HUES48 (cell line): ENCODE measurements at regions not wholly inside any gene's neighbourhood (a gene's known extent, or its start where the extent isn't known, plus 50 kb on each side); places are given as distances from the start of the nearest gene placed in this dataset.

ENCODE experiments used
- H3K27ac ChIP-seq: one replicate; pipeline ENCODE4 v1.7.0; 2013; ENCODE audit warnings: low read depth, low read length, inconsistent platforms
- H3K27me3 ChIP-seq: 2 replicates; pipeline ENCODE4 v1.6.1; 2013; ENCODE audit warnings: mild to moderate bottlenecking, low read length; ENCODE audit not compliant: control insufficient read depth, insufficient read depth
- H3K36me3 ChIP-seq: 2 replicates; pipeline ENCODE4 v1.6.1; 2013; ENCODE audit warnings: low read length; ENCODE audit not compliant: control insufficient read depth, insufficient read depth
- H3K4me1 ChIP-seq: 2 replicates; pipeline ENCODE4 v1.6.1; 2013; ENCODE audit warnings: mild to moderate bottlenecking, low read length; ENCODE audit not compliant: control insufficient read depth, insufficient read depth
- H3K4me3 ChIP-seq: 2 replicates; pipeline ENCODE4 v1.5.1; 2013; ENCODE audit warnings: mild to moderate bottlenecking, low read depth, low read length
- H3K9ac ChIP-seq: 2 replicates; pipeline ENCODE4 v1.6.1; 2013; ENCODE audit warnings: mild to moderate bottlenecking, low read depth, low read length, moderate library complexity
- H3K9me3 ChIP-seq: 2 replicates; pipeline ENCODE4 v1.6.1; 2013; ENCODE audit warnings: low read length; ENCODE audit not compliant: control insufficient read depth, insufficient read depth

DNA sequence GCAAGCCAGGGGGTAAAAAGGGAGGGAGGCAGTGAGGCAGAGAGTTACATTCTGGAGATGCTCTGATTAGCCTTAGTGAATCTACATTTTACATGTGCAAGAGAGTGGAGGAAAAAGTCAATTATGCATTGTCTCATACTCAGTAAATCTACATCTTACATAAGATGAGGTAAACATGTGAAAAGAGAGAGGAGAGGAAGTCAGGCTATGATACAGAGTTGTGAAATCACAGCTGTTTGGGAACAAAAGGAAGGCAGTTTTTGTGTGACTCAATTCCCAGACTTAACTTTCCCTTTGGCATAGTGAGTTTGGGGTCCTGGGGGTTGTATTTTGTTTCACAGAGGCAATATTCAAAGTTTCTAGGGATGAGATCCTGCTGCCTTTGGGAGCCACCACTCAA is 67.8 kb downstream of the GP2 start:
- Histone ChIP-seq H3K4me1 (peaks cover 11% of the 10 kb centered on the region), H3K9ac (no peak overlapping the region), H3K4me3 (no peak overlapping the region), H3K9me3 (peaks cover 4% of the 10 kb centered on the region), H3K36me3 (no peaks in the 10 kb centered on the region), H3K27ac (no peak overlapping the region), H3K27me3 (no peaks in the 10 kb centered on the region)

DNA sequence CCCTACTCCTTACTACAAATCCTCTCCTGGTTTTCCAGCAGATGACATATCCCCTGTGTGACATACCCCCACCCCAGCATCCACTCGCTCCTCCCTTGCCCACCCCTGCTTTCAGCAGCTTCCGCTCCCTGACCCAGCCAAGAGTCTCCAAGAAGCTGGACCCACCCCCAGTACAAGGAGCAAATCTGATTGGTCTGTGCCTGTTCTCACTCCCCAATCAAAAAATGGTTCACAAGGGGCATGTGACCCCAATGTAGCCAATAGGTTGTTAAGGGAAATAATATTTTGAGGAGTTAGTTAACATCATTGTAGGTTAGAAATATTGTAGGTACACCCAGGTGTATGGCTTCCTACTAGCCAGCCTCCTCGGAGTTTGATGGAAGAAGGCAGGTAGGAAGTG is 70.1 kb downstream of the GP2 start:
- peaks cover 4% of the 10 kb centered on the region for H3K9me3 ChIP-seq
- no peaks in the 10 kb centered on the region for H3K27me3 ChIP-seq
- H3K4me3 ChIP-seq, result no peak overlapping the region
- H3K27ac ChIP-seq, result no peak overlapping the region
- H3K9ac ChIP-seq, result no peak overlapping the region
- H3K36me3 ChIP-seq, result no peaks in the 10 kb centered on the region
- peaks cover 7% of the 10 kb centered on the region; the same call in 1 of the 2 replicates for H3K4me1 ChIP-seq

DNA sequence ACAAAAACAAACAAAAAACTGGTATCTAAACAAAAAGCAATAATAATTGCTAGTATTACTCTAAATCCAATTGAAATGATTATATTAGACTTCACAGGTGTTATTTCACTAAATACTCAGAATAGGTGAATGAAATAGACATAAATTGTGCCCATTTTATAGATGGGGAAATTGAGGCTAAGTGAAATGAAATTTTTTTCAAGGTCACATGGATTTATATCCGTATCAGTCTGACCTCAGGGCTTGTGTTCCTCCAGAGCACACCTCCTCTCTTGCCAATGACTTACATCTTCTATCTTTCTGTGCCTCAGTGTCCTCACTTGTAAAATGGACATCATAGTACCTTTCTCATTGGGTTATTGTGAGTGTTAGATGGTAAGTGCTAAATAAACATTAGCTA is 72.3 kb downstream of the GP2 start:
- Histone ChIP-seq H3K27me3 (no peaks in the 10 kb centered on the region), H3K27ac (no peak overlapping the region), H3K36me3 (no peaks in the 10 kb centered on the region), H3K4me3 (no peak overlapping the region), H3K4me1 (peaks cover 3% of the 10 kb centered on the region; the same call in 1 of the 2 replicates), H3K9ac (no peak overlapping the region), H3K9me3 (peaks cover 4% of the 10 kb centered on the region)

DNA sequence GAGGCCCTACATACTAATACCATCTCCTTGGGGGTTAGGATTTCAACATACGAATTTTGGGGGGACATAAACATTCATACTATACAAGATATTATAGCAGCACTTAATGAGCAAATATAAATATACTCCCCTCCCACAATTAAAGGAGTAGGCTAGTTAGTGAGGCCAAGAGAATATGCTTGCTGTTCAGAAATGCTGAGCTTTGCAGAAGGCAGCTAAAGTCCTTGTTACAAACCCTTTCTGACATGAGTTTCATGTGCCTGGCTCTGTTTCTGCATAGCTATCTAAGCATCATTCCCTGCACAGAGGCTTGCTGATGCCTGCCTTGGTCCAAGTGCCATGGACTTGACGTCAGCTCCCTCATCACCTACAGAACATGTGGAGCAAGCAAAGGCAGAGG is 73.5 kb downstream of the GP2 start:
- Histone ChIP-seq H3K9me3 (0 out of 2 replicates have a peak, but pooled peaks cover under 1% of the 10 kb centered on the region), H3K36me3 (no peaks in the 10 kb centered on the region), H3K4me3 (no peak overlapping the region), H3K4me1 (no peaks in the 10 kb centered on the region), H3K9ac (no peak overlapping the region), H3K27me3 (no peaks in the 10 kb centered on the region), H3K27ac (no peak overlapping the region)

DNA sequence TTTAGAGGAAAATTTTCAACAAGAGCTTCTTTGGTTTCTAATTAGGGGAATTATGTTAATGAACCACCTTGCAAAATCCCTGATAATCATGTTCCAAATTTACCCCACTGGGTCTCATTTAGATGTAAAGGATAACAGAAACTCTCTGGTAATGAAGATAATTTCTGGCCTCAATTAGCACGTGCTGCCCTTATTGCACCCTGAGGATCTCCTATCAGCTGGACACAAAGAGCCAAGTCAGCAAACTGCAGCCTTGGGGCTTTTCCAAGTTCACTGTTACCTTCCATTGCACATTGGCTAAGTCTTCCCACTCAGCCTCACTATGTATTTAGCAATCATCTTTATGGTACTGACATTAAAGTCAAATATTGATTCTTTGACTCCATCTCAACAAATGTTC is 78.1 kb downstream of the GP2 start:
- H3K27ac ChIP-seq, result no peak overlapping the region
- no peak overlapping the region for H3K4me3 ChIP-seq
- no peaks in the 10 kb centered on the region for H3K36me3 ChIP-seq
- H3K27me3 ChIP-seq, result no peaks in the 10 kb centered on the region
- no peaks in the 10 kb centered on the region for H3K9me3 ChIP-seq
- H3K9ac ChIP-seq, result no peak overlapping the region
- H3K4me1 ChIP-seq, result peaks cover 3% of the 10 kb centered on the region

DNA sequence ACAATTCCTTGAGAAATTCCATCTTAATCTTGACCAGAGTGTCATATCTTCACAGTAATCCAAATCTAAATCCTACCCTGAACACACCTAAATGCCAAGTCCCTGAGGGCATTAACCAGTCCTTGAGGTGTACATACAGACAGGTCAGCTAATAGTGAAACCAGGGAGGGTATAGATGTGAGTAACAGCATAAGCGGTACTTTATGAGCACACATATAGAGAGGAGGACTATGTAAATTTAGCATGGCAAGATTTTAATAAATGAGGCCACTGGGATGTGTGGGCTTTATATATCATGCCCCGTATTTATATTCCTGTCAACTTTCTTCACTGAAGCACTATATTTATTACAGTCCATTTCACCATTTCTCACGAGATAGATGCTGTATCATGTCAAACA is 80.2 kb downstream of the GP2 start:
- H3K4me1 ChIP-seq, result peaks cover 20% of the 10 kb centered on the region
- H3K4me3 ChIP-seq, result no peak overlapping the region
- no peak overlapping the region for H3K9ac ChIP-seq
- no peaks in the 10 kb centered on the region for H3K36me3 ChIP-seq
- no peak overlapping the region for H3K27ac ChIP-seq
- no peaks in the 10 kb centered on the region for H3K9me3 ChIP-seq
- H3K27me3 ChIP-seq, result no peaks in the 10 kb centered on the region

DNA sequence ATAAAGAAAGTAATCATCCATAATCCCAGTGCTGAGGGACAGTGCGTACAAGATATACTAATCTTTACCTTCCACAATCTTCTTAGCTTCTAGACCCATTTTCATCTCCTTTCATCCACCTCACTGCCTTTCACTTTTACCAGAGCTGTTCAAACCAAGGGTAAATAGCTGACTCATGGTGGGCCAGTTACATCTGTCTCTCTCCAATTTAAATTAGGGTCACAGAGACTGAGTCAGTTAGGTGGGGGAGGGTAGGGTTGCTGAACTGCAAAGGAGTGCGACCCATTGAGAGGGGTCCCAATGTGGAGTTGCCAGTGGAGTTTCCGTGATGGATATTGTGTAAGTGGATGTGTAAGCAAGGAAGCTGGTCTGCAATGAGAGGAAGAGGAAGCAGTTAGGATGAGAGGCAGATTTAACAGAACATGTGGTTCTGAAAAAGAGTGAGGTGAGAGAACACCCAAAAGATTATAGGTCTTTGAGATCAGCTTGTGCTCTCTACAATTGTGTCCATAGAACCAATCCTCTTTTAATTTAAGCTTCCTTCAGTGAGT is 83.5 kb downstream of the GP2 start:
- Histone ChIP-seq H3K27ac (peak overlapping the region; percentile 38), H3K9ac (no peak overlapping the region), H3K36me3 (no peaks in the 10 kb centered on the region), H3K9me3 (no peaks in the 10 kb centered on the region), H3K4me1 (peaks cover 20% of the 10 kb centered on the region), H3K27me3 (no peaks in the 10 kb centered on the region), H3K4me3 (no peak overlapping the region)

DNA sequence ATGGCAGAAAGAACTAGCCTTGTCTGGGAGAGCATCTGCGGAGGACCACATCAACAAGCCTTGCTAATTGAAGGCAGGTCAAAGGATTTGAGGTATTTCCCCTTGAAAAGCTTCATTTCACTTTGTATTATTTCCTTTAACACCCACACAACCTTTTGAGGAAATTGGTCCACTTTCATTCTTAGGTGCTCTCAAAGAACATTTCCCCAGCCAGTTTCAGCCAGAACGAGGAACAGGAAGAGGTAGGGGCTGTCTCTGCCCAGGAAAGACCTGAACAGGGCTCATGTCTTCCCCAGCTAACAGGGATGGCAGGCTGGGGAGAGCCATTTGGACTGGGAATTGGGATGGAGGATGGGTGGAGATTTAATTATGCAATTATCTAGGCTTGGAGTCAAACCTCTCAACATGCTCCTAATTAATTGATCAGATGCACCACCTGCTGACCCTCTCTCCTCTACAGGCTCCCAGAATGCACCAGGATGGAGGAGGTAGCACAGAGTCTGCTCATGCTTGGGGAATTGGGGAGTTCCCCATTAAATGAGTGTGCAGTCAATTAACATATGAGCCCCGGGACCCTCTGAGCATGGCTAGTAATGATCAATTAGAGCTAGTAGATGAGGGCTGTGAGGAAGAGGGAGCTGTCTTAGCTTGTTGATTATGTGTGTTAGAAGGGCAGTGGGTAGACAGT is 84.6 kb downstream of the GP2 start:
- H3K9me3 ChIP-seq, result no peaks in the 10 kb centered on the region
- no peaks in the 10 kb centered on the region for H3K27me3 ChIP-seq
- H3K27ac ChIP-seq, result no peak overlapping the region
- H3K4me3 ChIP-seq, result no peak overlapping the region
- peaks cover 20% of the 10 kb centered on the region for H3K4me1 ChIP-seq
- H3K9ac ChIP-seq, result no peak overlapping the region
- no peaks in the 10 kb centered on the region for H3K36me3 ChIP-seq

DNA sequence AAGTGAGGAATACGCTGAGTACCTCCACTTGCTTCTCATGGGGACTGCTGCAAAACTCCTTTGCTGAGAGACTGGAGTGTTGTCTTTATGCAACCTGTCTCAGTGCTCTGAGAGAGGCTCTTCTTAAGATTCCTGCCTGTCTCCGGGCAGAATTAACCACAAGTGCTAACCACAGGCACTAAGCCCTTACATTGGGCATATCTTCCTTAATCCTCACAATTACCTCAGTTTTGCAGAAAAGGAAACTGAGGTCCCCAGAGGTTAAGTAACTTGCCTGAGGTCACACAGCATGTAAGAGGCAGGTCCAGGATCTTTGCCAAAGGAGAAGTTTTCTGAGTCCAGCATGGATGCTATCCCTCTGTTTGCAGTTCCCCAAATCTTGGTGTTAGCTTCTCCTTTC is 86.0 kb downstream of the GP2 start:
- Histone ChIP-seq H3K27ac (no peak overlapping the region), H3K9me3 (no peaks in the 10 kb centered on the region), H3K36me3 (no peaks in the 10 kb centered on the region), H3K27me3 (no peaks in the 10 kb centered on the region), H3K9ac (no peak overlapping the region), H3K4me1 (peaks cover 23% of the 10 kb centered on the region), H3K4me3 (no peak overlapping the region)

DNA sequence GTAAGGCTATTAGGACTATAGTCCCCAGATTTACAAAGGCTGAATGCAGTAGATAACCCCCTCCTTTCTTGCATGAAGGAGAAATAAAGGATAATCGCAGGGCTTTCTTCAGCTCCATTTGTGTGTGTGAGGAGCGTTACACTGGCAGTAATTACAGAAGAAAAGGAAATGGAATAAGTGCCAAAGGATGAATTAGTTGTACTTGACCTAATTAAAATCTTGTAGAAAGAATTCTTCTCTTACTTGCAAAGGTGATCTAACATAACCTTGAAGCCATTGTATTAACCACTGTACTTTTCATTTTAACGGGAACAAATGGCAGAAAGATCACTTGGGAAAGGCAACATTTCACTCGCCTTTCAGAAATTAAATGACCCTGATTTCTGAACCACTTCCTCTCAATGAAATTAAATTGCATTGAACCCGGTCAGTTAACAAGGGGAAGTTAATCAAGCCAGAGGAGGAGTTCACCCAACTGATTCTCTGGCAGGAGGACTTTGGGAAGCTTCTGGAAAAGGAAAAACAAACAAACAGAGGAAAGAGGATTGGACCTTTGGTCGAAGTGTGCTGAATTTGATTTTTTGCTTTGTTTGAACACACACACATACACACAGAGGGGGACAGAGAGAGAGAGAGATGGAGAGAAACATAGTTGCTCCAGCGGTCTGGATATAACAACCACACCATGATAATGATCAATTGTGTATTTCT is 90.6 kb downstream of the GP2 start:
- H3K4me3 ChIP-seq, result no peak overlapping the region
- no peaks in the 10 kb centered on the region for H3K36me3 ChIP-seq
- peaks cover 5% of the 10 kb centered on the region for H3K4me1 ChIP-seq
- H3K9me3 ChIP-seq, result no peaks in the 10 kb centered on the region
- H3K27me3 ChIP-seq, result no peaks in the 10 kb centered on the region
- H3K9ac ChIP-seq, result no peak overlapping the region
- no peak overlapping the region for H3K27ac ChIP-seq

DNA sequence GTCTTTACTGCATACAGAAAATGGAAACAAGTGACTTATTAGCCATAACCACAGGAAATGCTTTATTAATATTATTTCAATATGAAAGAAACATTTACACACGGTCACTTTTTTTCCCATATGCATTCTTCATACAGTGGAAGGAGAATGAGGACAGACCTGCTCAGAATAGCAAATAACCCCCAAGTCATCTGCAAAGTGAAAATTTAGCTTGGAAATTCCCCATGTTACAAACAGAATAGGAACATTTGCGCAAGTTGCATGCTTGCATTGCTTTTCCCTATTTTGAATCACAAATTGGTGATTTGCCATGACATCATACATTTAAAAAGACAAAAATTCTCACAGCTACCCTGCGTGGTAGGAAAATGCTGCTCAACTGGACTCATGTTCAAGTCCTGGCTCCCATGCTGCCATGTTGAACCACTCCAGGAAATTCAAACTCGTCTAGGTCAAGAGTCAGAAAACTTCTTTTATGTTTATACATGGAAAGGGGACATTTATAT is 102.0 kb downstream of the GP2 start:
- Histone ChIP-seq H3K9ac (no peak overlapping the region), H3K4me3 (no peak overlapping the region), H3K4me1 (no peaks in the 10 kb centered on the region), H3K36me3 (no peaks in the 10 kb centered on the region), H3K9me3 (no peaks in the 10 kb centered on the region; the same call in 1 of the 2 replicates), H3K27me3 (no peaks in the 10 kb centered on the region), H3K27ac (no peak overlapping the region)
